HG03520 (cell line): ENCODE measurements at regions not wholly inside any gene's neighbourhood (a gene's known extent, or its start where the extent isn't known, plus 50 kb on each side); places are given as distances from the start of the nearest gene placed in this dataset.

Experiments used
- ATAC-seq: cut with Tn5 transposase; IDR thresholded peaks from one replicate; pipeline ENCODE4 v1.9.1; 2021; ENCODE audit warnings: mild to moderate bottlenecking, moderate library complexity; ENCODE audit not compliant: unreplicated experiment

DNA sequence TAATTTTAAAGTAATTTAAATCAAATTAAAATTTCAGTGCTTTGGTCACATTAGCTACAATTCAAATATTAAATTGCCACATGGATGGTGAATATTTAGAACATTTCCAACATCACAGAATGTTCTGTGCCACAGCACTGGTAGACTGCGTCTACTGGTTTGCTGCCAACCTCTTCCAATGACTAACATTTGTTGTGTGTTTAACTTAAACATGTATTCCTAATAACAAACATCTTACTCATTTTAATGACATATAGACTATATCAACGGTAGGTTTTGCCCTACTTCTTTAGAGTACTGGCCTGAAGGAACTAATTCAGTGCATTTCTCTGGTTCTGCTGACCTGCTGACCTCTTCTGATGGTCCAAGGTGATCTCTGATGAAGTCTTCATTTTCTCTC, 157.6 kb downstream of the DCK start:
- no peak for ATAC-seq

DNA sequence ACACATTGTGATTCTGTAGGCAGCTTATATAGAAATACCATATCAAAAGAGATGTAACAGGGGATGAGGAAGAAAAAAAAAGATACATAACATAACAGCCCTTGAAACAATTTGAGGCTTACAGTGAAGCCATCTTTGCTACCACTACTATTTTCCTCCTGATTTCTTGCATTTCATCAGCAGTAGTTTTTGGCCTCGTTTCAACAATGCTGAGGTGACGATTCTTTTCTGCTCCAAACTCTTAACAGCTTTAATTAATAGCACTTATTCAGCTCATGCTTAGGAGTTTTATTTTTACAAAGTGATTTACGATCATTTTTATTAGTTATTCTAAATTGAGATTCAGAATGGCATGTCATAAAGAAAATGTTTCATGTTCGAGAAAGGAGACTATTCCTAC, 163.2 kb downstream of the DCK start:
- ATAC-seq = no peak

DNA sequence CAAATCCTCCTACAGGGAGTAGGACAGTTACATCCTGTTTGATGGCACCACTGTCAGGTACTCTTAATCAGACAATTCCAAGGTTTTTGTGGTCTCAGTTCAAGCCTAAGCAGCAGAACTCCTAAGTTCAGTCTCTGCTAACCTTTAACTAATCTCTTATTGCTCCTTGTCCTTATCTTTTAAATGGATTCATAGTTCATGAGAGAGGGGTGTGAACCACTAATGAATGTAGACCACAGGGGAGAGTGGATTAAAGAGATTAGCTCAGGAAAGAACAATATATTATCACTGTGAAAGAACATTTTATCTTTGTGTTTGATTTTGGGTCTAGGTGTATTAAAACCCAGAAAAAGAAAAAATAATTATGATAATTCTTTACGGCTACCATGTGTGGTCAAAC, 168.9 kb downstream of the DCK start:
- no peak for ATAC-seq

DNA sequence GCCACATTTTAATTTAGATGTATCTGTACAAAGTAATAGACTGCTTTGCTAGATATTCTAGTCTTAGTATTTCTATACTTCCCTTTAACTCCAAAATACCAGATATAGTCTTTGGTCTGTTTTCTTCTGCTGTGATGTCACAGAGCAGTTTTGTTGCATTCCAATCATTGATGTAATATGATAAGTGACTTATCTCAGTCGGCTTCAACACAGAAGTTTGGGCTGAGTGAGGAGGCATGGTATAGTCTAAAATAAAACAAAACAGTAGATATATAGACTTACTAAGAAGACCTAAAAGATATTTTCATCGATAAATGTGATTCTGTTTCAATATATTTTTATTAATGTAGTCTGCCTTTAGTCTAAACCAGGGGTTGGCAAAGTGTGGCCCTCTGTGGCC, 169.9 kb downstream of the DCK start:
- no peak for ATAC-seq

DNA sequence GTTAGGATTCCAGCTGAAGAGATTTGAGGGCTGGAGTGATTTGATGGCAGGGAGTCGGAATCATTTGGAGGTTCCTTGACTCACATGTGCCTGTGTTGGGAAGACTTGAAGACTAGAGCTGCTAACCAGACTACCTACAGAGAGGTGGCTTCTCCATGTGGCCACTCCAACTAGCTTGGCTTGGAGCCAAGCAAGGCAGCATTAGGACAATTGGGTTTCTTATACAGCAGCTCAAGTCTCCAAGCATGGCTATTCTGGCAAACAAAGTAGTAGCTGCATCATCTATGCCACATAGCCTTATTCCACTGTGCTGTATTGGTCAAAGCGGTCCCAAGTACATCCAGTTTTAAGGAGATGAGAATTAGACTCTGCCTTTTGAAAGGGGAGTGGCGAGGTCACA, 171.7 kb upstream of the SLC4A4 start:
- ATAC-seq = no peak

DNA sequence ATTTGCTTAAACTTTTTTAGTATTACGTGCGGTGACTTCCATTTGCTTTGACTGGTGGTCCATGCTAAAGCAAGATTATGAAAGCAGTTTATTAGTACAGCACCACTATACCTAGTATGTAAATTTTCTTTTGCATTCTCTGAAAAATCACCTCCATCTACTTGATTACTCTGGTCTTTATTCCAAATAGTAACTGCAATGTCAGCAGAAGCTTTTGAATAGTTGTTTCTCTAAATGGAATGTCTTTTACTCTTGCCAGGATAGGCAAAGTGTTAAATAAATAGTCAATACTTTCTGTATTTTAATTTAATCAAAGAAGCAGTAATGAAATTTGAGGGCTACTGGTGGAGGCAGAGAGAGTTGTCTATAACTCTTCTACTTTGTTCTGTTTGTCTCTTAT, 167.2 kb upstream of the SLC4A4 start:
- no peak for ATAC-seq

DNA sequence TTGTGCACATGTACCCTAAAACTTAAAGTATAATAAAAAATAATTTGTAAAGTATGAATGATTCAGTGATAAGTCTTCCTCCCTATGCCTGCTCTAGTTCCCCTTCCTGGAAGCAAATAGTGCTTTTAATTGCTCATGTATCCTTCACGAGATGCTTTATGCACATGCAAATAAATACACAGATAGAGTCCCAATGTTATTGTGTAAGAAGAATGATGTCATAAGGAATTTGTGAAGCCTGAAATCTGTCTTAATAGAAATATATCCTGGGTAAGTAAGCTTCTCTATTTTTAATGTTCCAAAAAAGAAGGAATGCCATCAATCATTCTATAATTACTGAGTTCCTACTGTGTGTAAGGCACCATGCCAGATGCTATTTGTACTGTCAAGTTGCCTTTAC, 157.5 kb upstream of the SLC4A4 start:
- ATAC-seq = no peak

DNA sequence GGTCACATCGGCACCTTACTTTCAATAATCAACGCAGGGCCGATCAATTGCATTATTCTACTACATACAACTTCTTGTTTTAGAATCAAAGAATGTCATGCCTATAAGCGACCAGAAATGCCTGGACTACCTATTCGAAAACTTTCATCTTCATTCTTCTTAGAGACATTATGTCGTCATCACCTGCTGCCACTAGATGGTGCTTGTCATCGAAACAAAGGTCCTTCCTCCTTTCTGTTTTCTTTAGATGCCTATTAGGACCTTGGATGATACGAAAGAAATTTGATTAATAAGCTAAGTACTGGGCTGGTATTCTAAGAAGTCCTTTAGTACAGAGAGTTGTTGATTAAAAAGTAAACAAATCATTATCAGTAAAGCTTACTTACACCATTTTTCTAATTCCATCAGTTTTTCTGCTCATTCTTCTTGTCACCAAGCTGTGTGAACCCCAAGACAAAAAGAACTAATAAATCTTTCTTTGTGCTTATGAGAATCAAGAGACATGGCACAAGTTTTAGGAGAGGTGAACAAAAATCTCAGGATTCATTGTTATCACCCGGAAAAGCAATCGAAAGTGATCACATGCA, 154.5 kb upstream of the SLC4A4 start:
- peak; percentile 73 for ATAC-seq

DNA sequence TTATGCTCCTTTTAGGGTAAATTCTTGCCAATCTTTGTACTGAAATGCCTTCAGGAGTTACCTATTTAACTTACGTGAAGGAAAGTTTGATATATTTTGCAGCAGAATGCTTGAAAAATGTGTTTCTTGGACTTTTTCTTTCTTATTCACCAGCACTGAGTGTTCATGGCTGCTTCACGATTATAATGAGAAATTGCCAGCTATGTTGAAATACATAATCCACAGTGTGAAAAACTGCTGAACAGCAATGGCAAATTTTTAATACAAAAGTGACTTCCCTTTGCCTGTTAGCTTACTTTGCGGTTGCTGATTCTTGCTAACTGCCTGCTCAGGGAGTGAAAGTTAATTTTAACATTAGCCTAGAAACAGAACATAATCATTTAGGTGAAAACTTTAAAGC, 153.8 kb upstream of the SLC4A4 start:
- no peak for ATAC-seq

DNA sequence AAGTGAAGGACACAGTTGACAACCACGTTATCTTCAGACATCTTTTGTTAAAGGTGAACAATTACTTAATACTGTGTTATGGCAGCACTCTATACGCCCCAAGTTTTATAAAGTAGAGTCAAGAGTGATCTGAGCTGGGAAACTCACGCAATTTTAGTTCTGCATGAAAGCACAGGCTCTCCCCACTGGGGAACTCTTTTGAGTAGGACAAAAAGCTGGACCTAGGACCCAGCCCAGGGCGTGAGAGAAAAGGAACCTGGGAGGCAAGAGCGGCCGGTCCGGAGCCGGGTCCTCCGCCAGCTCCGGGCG, 152.6 kb upstream of the SLC4A4 start:
- ATAC-seq = no peak

DNA sequence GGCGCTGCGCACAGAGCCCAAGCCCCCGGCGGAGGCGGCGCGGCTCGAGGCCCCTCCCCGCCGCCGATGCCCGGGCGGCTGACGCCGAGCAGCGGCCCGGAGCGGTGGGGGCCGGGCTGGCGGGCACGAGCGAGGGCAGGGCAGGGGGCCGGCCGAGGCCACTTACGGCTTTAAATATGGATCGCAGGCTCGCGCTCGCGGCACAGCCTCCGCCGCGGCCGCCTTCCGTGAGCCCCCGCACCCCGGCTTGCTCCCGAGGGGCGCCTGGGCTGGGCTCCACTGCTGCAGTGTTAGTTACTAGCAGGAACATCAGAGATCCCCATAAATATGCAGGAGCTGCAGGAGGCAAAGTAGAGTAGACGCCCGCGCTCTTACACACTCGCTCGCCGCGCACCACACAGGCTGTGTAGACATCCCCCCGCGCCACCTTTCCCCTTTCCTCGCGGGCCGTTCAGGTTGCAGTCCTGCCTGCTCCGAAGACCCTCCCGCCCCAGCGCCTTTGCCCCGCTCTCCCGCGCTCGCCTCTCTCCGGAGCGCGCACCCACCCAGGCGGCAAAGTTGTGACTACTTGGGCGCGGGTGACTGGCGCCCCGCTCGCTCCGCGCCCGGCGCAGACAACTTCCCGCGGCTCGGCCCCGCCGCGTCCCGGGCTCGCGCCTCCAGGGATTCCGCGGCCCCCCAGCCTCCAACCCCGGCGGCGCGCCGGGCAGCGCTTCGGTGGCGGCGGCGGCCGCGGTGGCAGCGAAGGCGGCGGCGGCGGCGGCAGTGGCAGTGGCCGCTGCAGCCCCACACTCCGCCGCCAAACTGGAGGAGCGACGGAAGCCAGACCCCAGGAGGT, 152.0 kb upstream of the SLC4A4 start:
- ATAC-seq = no peak

DNA sequence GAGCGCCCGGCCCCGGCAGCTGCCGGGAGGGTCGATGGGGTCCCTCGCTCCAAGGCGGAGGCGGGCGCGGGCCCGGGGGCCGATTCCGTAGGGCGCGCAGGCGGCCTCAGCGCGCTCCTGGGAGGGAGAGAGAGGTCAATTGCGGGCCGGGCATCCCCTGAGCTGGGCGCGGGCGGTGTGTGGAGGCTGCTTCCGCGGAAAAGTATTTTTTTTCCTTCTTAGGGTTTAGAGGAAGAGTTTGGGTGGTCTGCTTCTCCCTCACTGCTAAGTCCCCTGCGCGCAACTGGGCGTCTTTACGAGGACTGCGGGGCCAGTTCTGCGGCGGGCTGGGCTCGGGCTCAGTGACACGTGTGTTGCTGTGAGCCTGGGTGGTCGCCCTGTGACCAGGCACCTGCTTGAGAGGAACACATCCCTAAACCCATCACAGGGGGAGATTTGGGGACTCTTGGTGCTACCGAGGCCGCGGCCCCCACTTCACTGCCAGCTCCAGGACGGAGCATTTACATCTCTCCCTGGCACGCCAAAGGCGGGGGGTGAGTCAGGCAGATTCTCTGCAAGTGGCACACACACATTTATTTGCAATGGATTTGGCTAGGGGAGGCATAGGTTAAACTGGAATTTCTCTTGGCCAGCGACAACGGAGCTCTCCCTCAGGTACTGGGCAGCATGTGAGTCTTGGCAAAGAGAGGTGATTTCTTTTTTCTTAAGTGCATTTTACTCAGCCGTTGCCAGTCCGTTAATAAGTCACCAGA, 151.2 kb upstream of the SLC4A4 start:
- peak; percentile 34 for ATAC-seq

DNA sequence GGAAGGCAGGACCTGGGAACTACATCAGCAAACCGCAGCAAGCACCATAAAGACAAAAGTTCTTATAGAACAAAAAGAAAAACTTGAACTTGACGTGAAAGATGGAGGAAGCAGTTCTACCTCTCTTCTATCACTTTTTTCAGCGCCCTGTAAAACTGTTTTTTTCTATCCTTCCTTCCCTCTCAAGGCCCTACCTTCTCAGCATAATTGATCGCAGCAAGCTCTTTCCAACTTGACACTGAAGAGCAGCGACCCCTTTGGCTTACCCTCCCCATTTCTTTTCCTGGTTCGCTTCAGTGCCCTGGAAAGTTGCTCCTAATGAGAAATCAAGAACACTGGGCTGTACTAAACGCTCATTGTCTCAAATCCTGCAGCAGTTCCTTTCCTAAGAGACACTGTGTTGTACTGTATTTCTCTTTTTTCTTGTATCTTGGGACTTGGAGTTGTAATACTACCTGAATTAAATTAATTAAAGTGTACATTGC, 150.6 kb upstream of the SLC4A4 start:
- ATAC-seq = no peak

DNA sequence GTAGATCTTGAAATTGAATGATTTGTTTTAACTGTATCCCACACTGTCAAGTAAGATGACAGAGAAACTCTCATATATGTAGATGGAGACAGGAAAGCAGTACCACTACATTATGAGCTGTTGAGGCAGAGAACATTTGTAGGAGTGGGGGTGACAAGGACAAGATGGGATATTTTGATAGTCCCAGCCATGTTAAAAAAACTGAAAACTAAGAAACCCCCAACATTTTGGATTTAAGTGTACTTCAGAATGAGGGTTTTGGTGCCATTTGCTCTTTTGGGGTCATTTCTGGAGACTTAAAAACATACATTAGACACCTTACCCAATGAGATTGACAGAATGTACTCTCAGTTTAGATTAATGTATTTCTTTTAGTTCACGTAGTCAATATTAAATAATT, 149.9 kb upstream of the SLC4A4 start:
- ATAC-seq = no peak

DNA sequence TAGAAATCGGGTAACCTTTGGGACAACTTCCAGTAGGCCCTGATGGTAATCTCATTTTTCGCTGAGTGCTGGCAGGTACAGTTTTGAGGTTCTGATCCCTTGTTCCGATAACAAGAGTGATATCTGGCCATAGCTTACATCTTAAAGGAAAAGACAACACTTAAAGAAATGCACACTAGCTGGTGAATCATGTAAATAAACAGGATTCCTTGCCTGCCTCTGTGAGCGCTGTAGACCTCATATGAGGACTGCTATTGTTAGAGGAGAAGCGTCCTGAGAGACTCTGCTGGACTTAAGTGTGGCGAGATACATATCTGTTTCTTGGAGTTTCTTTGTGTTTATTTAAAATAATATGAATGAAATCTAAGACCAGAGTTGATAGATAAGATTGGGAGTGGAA, 149.3 kb upstream of the SLC4A4 start:
- ATAC-seq = no peak

DNA sequence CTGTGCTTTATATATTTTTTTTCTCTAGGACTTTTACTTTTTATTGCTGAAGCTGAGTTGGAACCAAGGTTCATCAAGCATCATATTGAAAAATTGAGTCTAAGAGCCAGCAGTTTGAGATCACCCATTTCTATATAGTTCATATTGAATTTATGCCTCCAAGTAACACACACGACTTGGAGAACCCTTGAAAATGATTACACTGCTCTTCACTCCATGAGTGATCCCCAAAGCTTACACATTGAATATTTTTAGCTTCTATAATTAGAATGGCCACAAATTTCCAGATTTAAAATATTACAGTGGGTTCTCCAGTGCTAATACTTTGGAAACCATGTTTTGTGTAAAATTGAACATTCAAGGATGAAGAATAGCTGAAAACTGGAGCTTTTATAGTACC, 144.4 kb upstream of the SLC4A4 start:
- ATAC-seq = no peak

DNA sequence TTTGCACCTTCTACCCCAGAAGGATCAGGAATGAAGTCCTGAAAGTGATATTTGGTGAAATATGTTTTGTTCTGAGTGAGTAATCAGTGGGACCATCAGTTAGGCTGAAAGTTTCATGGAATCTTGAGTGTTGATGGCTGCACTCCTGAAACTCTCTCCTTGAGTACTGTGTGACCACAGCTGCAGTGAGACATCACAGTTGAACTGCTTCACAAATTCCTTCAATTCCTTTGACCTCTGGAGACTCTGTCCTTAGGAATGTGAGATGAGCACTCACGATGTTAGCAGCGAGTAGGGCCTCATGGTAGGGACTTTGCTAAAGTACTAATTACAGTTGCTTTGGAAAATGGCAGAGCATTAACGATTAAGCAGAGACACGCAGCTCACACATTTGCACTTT, 142.9 kb upstream of the SLC4A4 start:
- no peak for ATAC-seq

DNA sequence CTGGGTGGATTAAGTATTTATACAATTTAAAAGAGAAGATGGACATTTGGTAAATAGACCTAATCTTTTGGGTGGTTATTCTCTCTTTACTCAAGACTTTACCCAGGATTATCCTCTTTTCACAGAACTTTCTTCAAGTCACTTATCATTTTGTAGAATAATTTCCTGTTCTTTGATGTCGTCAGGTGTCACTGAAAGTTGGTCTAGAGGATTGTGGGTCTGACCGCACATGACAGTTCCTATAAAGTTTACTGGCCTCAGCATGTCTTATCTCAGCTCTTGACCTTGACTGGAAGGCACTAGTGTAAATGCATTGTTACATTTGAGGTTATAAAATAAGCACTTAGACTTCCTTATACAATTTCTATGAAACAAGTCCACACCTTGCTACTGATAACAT, 139.9 kb upstream of the SLC4A4 start:
- ATAC-seq = no peak

DNA sequence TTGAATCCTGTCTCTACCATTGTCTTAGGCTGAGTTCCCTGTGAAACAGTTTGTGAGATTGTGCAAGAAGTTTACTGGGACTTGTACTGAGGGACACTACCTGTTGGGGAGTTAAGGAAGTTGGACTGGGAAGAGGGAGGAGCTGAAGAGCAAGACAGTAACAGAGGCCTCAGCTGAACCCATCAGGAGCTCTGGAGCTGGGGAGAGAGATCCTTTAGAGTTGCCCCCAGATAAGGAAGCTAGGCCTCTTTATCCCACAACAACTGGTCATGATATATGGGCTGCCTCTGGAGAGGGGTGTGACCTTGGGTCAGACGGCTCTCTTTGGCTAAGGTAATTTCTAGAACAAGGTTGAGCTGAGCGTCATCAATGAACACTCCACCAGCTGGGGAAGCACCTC, 137.8 kb upstream of the SLC4A4 start:
- no peak for ATAC-seq

DNA sequence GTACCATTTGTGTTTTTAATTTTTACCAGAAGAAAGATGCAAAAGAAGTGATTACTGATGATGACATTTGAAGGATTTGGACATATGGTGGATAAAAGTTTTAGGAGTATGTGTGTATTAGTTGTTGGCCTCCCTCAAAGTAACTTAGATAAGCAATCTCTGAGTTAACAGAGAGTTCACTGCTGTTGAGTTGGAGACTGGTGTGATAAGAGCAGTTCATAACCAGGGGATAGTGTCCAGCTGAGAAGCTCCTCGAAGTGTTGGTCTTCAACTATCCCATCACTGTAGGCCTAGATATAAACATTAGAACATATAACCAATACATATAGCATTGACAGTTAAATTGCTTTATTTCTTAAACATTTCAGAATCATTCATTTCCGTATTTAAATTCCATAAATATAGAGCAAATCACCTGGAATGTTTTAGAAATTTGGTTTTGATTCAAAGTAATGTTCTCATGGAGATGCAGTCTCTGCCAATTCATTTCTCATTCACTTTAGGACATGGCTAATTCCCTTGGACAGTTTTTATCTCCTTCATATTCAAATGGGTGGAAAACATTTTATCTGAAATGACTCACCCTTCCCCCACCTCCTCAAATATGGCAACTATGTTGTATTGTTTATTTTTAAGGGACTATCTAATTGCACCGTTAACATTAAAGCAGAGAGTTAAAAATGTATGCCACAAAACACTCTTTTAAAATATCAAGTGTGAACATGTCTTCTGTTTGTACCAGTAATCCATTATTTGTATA, 136.8 kb upstream of the SLC4A4 start:
- no peak for ATAC-seq

DNA sequence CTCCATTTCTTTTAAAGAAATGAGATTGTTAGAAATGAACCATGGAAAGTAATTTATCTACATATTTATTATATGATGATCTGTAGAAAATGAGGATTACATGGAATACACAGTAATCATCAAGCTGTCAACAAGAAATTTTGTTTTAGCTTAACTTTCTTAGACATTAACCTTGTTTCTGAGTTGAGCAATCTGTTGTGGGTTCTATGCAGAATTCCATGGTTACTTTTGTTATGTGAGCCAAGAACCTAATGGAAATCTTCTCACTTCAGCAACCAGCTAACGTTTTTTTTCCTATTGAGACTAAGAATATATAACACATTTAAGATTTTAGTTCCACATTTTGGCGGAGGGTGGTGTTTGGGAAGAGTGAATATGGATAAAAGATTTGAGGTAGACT, 136.1 kb upstream of the SLC4A4 start:
- no peak for ATAC-seq
